ENCODE measurements at regions not wholly inside any gene's neighbourhood (a gene's known extent, or its start where the extent isn't known, plus 50 kb on each side); places are given as distances from the start of the nearest gene placed in this dataset.

- no peak overlapping the region for H3K4me3 ChIP-seq (ENCODE audit: control insufficient read depth, low read depth, low read length)
- TF ChIP-seq CTCF (IDR thresholded peaks at IDR 0.05; ENCODE audit: control insufficient read depth, insufficient read depth, low read depth, low read length, missing control alignments), result no peak
Observed at GRCh38 chr22:49181431-49181830, 646.2 kb downstream of the BRD1 start.

GRCh38 chr22:49180683-49181024 lies 647.0 kb downstream of the BRD1 start:
- no peak overlapping the region for H3K4me3 ChIP-seq (ENCODE audit: control insufficient read depth, low read depth, low read length)
- DNase-seq (ENCODE audit: low read depth), result no peak
- no peak for TF ChIP-seq CTCF (IDR thresholded peaks at IDR 0.05; ENCODE audit: control insufficient read depth, insufficient read depth, low read depth, low read length, missing control alignments)

More at GRCh38 chr22:49181431-49181830, 646.2 kb downstream of the BRD1 start:
- DNase-seq (ENCODE audit: low read depth), result no peak

GRCh38 chr22:49179886-49180682 lies 647.6 kb downstream of the BRD1 start:
- TF ChIP-seq CTCF (IDR thresholded peaks at IDR 0.05; ENCODE audit: control insufficient read depth, insufficient read depth, low read depth, low read length, missing control alignments), result no peak
- no peak for DNase-seq (ENCODE audit: low read depth)
- H3K4me3 ChIP-seq (ENCODE audit: control insufficient read depth, low read depth, low read length), result no peak overlapping the region

GRCh38 chr22:49179175-49179574 lies 648.5 kb downstream of the BRD1 start:
- TF ChIP-seq CTCF (IDR thresholded peaks at IDR 0.05; ENCODE audit: control insufficient read depth, insufficient read depth, low read depth, low read length, missing control alignments), result no peak
- no peak overlapping the region for H3K4me3 ChIP-seq (ENCODE audit: control insufficient read depth, low read depth, low read length)
- DNase-seq (ENCODE audit: low read depth), result no peak

GRCh38 chr22:49178246-49179005 lies 649.2 kb downstream of the BRD1 start:
- DNase-seq (ENCODE audit: low read depth), result no peak
- TF ChIP-seq CTCF (IDR thresholded peaks at IDR 0.05; ENCODE audit: control insufficient read depth, insufficient read depth, low read depth, low read length, missing control alignments), result no peak
- H3K4me3 ChIP-seq (ENCODE audit: control insufficient read depth, low read depth, low read length), result no peak overlapping the region

- DNase-seq (ENCODE audit: low read depth), result no peak
- no peak for TF ChIP-seq CTCF (IDR thresholded peaks at IDR 0.05; ENCODE audit: control insufficient read depth, insufficient read depth, low read depth, low read length, missing control alignments)
- no peak overlapping the region for H3K4me3 ChIP-seq (ENCODE audit: control insufficient read depth, low read depth, low read length)
Observed at GRCh38 chr22:49177666-49178065, 650.0 kb downstream of the BRD1 start.

Measured in AG09309 (cell line).